Right lobe of liver (tissue), 6 donors: ENCODE measurements at regions not wholly inside any gene's neighbourhood (a gene's known extent, or its start where the extent isn't known, plus 50 kb on each side); places are given as distances from the start of the nearest gene placed in this dataset.
"Not testable (repeated sequence)": the region's sequence is repeated elsewhere in the genome, so short reads cannot be mapped to it uniquely, and the experiment has no call there.

ENCODE experiments used
- ATAC-seq, 4 donors: fragments of 200-7000 bp; cut with Tn5 transposase; one replicate each; pipeline ENCODE4 v1.9.1; 2020; ENCODE audit warnings: mild to moderate bottlenecking in 4 of 4, moderate library complexity in 4 of 4
- DNase-seq, 3 donors: peaks; one replicate each; pipeline ENCODE4 v3.0.0-alpha.2; 2020
- H3K27ac ChIP-seq, 3 donors: fragments of 200-600 bp; one replicate each; pipeline ENCODE4 v1.8.0; 2022
- H3K27me3 ChIP-seq, 2 donors: fragments of 200-600 bp; one replicate each; pipeline ENCODE4 v1.8.0; 2022
- H3K36me3 ChIP-seq, 4 donors: fragments of 200-600 bp; sonication (generic) in 1 of 4; one replicate each; pipeline versions ENCODE4 v1.5.1 to v1.8.0; 2017 to 2022; ENCODE audit warnings: control low read depth in 1 of 4
- H3K4me1 ChIP-seq, 4 donors: fragments of 200-600 bp; sonication (generic) in 1 of 4; one replicate each; pipeline versions ENCODE4 v1.5.1 to v1.8.0; 2017 to 2022; ENCODE audit warnings: control low read depth in 1 of 4
- H3K4me3 ChIP-seq, 3 donors: fragments of 200-600 bp; one replicate each; pipeline ENCODE4 v1.8.0; 2022
- H3K9me3 ChIP-seq, 4 donors: fragments of 200-600 bp; sonication (generic) in 1 of 4; one replicate each; pipeline versions ENCODE4 v1.5.1 to v1.8.0; 2017 to 2022; ENCODE audit warnings: control low read depth in 1 of 4
- CTCF ChIP-seq, 4 donors: fragments of 200-600 bp in 3 of 4; fragments of 450-650 bp in 1 of 4; IDR thresholded peaks; one replicate each; pipeline versions ENCODE4 v1.5.1 to v1.8.0; 2016 to 2022; ENCODE audit warnings: antibody characterized with exemption in 4 of 4, mild to moderate bottlenecking in 2 of 4
- POLR2A ChIP-seq: fragments of 450-650 bp; IDR thresholded peaks from one replicate; pipeline ENCODE4 v1.6.1; 2017; ENCODE audit warnings: antibody characterized with exemption, mild to moderate bottlenecking
- WGBS: methylation state at CpG from one replicate; pipeline ENCODE4 v1.1.6; 2018; ENCODE audit warnings: low coverage, low lambda C conversion rate; ENCODE audit not compliant: insufficient coverage; ENCODE audit errors: missing lambda C conversion rate; 5-methylcytosine and 5-hydroxymethylcytosine counted together
- intact Hi-C, 2 donors: fragments of 100-400 bp; cut with DNase I; formaldehyde crosslinking; loops; one replicate each; pipeline versions ENCODE4 v1.11.2 to v1.14.1; 2022
- donor health status: DM: no; HTN: yes; CAD: no.
- donor health status: DM: no; HTN: no; CAD: no.
- donor health status: DM: no; HTN: no; CAD: no.
- donor health status: DM: no; HTN: yes; CAD: no.
- donor health status: DM: no; HTN: yes; CAD: no.

DNA sequence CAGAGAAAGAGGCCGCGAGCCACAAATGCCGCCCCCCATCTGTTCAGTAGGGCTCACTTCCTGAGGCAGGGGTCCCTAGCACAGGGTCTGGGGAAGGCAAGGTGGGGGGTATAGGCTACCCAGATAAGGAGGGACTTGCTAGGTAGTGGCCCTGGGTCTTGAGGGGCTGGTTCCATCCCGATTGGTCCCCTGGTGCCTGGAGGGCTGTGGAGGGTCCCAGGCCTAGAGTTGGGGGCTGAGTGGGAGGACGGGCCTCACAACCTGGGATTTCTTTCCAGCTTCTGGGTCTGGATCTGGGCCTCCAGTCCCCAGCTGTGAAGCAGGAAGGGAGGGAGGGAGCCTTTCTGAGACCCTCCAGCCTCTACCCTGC, 75.1 kb upstream of the EN2 start:
- TF ChIP-seq POLR2A (no peak), CTCF (IDR thresholded peaks at IDR 0.05) (no peak)
- no peak overlapping the region for H3K4me3 ChIP-seq
- H3K9me3 ChIP-seq: no peaks in the 10 kb centered on the region
- DNase-seq: peak in 1 of 3 donors; percentile 35
- intact Hi-C loops: no loop called here
- peaks cover 0 to 25% (median 6%) of the 10 kb centered on the region in 4 donors for H3K4me1 ChIP-seq
- 33% methylated on average over 3 of the region's 5 CpGs for WGBS
- H3K27me3 ChIP-seq: peaks cover 18 to 43% of the 10 kb centered on the region in 2 donors
- no peak for ATAC-seq
- no peaks in the 10 kb centered on the region for H3K36me3 ChIP-seq
- no peak overlapping the region for H3K27ac ChIP-seq

GRCh38 chr7:155383756-155384491, 74.0 kb upstream of the EN2 start:
- Histone ChIP-seq H3K27ac (no peak overlapping the region), H3K27me3 (peaks cover 7 to 32% of the 10 kb centered on the region in 2 donors), H3K36me3 (no peaks in the 10 kb centered on the region), H3K9me3 (no peaks in the 10 kb centered on the region), H3K4me3 (no peak overlapping the region), H3K4me1 (peaks cover 0 to 22% (median 4%) of the 10 kb centered on the region in 4 donors)
- peak in 1 of 3 donors; percentile 37 for DNase-seq
- intact Hi-C loops: no loop called here
- no peak for ATAC-seq
- no peak for TF ChIP-seq CTCF (IDR thresholded peaks at IDR 0.05)
- 65% methylated on average over 2 of the region's 19 CpGs for WGBS

- intact Hi-C loops: no loop called here
- DNase-seq (peak in 1 of 3 donors; percentile 44), ATAC-seq (no peak)
- Histone ChIP-seq H3K9me3 (no peaks in the 10 kb centered on the region), H3K4me3 (no peak overlapping the region), H3K27ac (no peak overlapping the region), H3K4me1 (peaks cover 0 to 22% (median 4%) of the 10 kb centered on the region in 4 donors), H3K36me3 (no peaks in the 10 kb centered on the region), H3K27me3 (peaks cover 5 to 24% of the 10 kb centered on the region in 2 donors)
- TF ChIP-seq POLR2A (no peak), CTCF (IDR thresholded peaks at IDR 0.05) (no peak)
- 100% methylated on average over 1 of the region's 8 CpGs for WGBS
Observed at GRCh38 chr7:155384751-155385150, 73.2 kb upstream of the EN2 start.

- H3K9me3 ChIP-seq, H3K27ac ChIP-seq, H3K4me3 ChIP-seq, H3K36me3 ChIP-seq, intact Hi-C loops, ATAC-seq: not testable (repeated sequence)
- peaks cover 5 to 20% of the 10 kb centered on the region in 2 donors for H3K27me3 ChIP-seq
- 61% methylated on average over 14 of the region's 26 CpGs for WGBS
- DNase-seq: peak in 1 of 3 donors; percentile 37
- H3K4me1 ChIP-seq: peaks cover 0 to 21% (median 3%) of the 10 kb centered on the region in 4 donors
Observed at GRCh38 chr7:155385182-155385581, 72.7 kb upstream of the EN2 start.

DNA sequence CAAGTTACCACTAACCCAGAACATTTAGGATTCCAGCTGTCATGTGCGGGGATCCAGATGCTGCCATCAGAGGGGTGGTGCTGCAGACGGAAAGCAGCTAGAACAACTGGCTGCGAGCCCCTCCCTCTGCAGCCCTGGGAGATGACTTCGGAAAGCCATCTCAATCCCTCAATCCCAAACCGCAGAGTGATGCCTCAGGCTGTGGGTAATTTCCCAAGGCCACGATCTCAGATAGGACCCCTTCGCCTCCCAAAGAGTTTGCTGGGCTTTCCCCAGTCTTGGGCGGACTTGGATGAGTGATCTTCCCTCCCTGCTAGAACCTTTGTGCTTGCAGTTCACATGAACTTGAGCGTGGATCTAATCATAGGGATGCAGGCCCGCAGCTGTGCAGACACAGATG, 71.3 kb upstream of the EN2 start:
- H3K4me3 ChIP-seq: no peak overlapping the region
- no peaks in the 10 kb centered on the region for H3K36me3 ChIP-seq
- H3K27me3 ChIP-seq: peaks cover 2 to 10% of the 10 kb centered on the region in 2 donors
- H3K9me3 ChIP-seq: no peaks in the 10 kb centered on the region
- intact Hi-C loops: no loop called here
- ATAC-seq (no peak), DNase-seq (peak in 1 of 3 donors; percentile 11)
- H3K27ac ChIP-seq: no peak overlapping the region
- 88% methylated on average over 4 of the region's 10 CpGs for WGBS
- peaks cover 0 to 9% (median 2%) of the 10 kb centered on the region in 4 donors for H3K4me1 ChIP-seq
- TF ChIP-seq POLR2A: no peak
- no peak for TF ChIP-seq CTCF (IDR thresholded peaks at IDR 0.05)
